H1 (cell line): ENCODE measurements at regions not wholly inside any gene's neighbourhood (a gene's known extent, or its start where the extent isn't known, plus 50 kb on each side); places are given as distances from the start of the nearest gene placed in this dataset.

Source experiments
- CTCF ChIA-PET: fragments of 300-600 bp; sonication (Branson Sonifier 250); formaldehyde crosslinking; loops from one replicate; lab custom pipeline; 2021; ENCODE audit not compliant: partially characterized antibody; lab: Charles Lee
- POLR2A ChIA-PET: fragments of 300-600 bp; sonication (Branson Sonifier 250); formaldehyde crosslinking; loops from one replicate; lab custom pipeline; 2021; ENCODE audit warnings: inconsistent platforms; ENCODE audit not compliant: partially characterized antibody; lab: Charles Lee
- DNase-seq, 2 experiments: peaks; one replicate each; pipeline versions ENCODE4 v3.0.0 to v3.0.0-alpha.2; 2010 to 2022; ENCODE audit warnings: low spot score in 2 of 2, low read depth in 1 of 2, mixed read lengths in 1 of 2
- FAIRE-seq: peaks from 2 replicates; lab custom pipeline; 2011; peaks lifted over from hg19 to GRCh38; lab: Jason Lieb, UNC
- H2AFZ ChIP-seq: 2 replicates; pipeline ENCODE4 v1.8.1; 2012; ENCODE audit warnings: low read length, inconsistent platforms
- H2AK5ac ChIP-seq: 2 replicates; pipeline ENCODE4 v1.6.1; 2013; ENCODE audit warnings: low read depth, low read length
- H2BK120ac ChIP-seq: replicated peaks from 2 replicates; pipeline ENCODE3; 2013; ENCODE audit warnings: low read depth, low read length, inconsistent platforms
- H2BK12ac ChIP-seq: 2 replicates; pipeline ENCODE4 v1.6.1; 2013; ENCODE audit warnings: low read depth, low read length
- H2BK15ac ChIP-seq: 2 replicates; pipeline ENCODE4 v1.6.1; 2013; ENCODE audit warnings: low read length
- H2BK20ac ChIP-seq: 2 replicates; pipeline ENCODE4 v1.6.1; 2013; ENCODE audit warnings: low read length
- H2BK5ac ChIP-seq: 2 replicates; pipeline ENCODE4 v1.6.1; 2013; ENCODE audit warnings: low read depth, low read length
- H3K14ac ChIP-seq: 2 replicates; pipeline ENCODE4 v1.6.1; 2013; ENCODE audit warnings: inconsistent platforms; ENCODE audit not compliant: insufficient read length
- H3K18ac ChIP-seq: 2 replicates; pipeline ENCODE4 v1.6.1; 2013; ENCODE audit warnings: low read length; ENCODE audit errors: extremely low read depth
- H3K23ac ChIP-seq: 2 replicates; pipeline ENCODE4 v1.6.1; 2013; ENCODE audit warnings: inconsistent platforms; ENCODE audit not compliant: insufficient read length
- H3K23me2 ChIP-seq: 2 replicates; pipeline ENCODE4 v1.6.1; 2013; ENCODE audit warnings: low read depth, low read length
- H3K27ac ChIP-seq: 2 replicates; pipeline ENCODE4 v1.6.1; 2011; ENCODE audit warnings: low read depth, low read length, inconsistent platforms
- H3K27me3 ChIP-seq, 4 experiments: replicated peaks in 1 of 4; 1 replicate in 1 of 4; 2 replicates in 3 of 4; pipeline versions ENCODE4 v1.6.1 to v1.8.1; 2011 to 2013; ENCODE audit warnings: low read length in 3 of 4, mild to moderate bottlenecking in 3 of 4, inconsistent platforms in 2 of 4, mixed read lengths in 2 of 4, moderate library complexity in 1 of 4; ENCODE audit not compliant: control insufficient read depth in 3 of 4, insufficient read depth in 3 of 4; ENCODE audit errors: extremely low read depth in 1 of 4
- H3K36me3 ChIP-seq, 4 experiments: 2 replicates each; pipeline versions ENCODE4 v1.6.1 to v1.8.1; 2011 to 2013; ENCODE audit warnings: mild to moderate bottlenecking in 4 of 4, low read length in 3 of 4, moderate library complexity in 2 of 4, control low read depth in 1 of 4, inconsistent platforms in 1 of 4; ENCODE audit not compliant: insufficient read depth in 4 of 4, control insufficient read depth in 2 of 4
- H3K4ac ChIP-seq: replicated peaks from 2 replicates; pipeline ENCODE3; 2013; ENCODE audit warnings: low read length, low read depth, mixed read lengths, inconsistent platforms; ENCODE audit not compliant: insufficient read length
- H3K4me1 ChIP-seq, 4 experiments: replicated peaks in 1 of 4; 1 replicate in 1 of 4; 2 replicates in 3 of 4; pipeline versions ENCODE4 v1.6.1 to v1.8.1; 2011 to 2013; ENCODE audit warnings: low read length in 3 of 4, inconsistent platforms in 2 of 4, mixed read lengths in 1 of 4; ENCODE audit not compliant: insufficient read depth in 4 of 4, control insufficient read depth in 3 of 4
- H3K4me2 ChIP-seq, 2 experiments: 2 replicates each; pipeline versions ENCODE4 v1.6.1 to v1.8.1; 2011 to 2013; ENCODE audit warnings: low read depth in 2 of 2, low read length in 2 of 2, control low read depth in 1 of 2, inconsistent platforms in 1 of 2, mild to moderate bottlenecking in 1 of 2; ENCODE audit not compliant: insufficient read depth in 1 of 2
- H3K4me3 ChIP-seq, 4 experiments: fragments of 200-600, 300-600 bp in 1 of 4; sonication (generic), shearing (Covaris generic), sonication (Bioruptor Twin) in 1 of 4; 2 replicates each; pipeline versions ENCODE4 v1.5.1 to v1.8.1; 2011 to 2016; ENCODE audit warnings: low read length in 4 of 4, low read depth in 3 of 4, control low read depth in 2 of 4, inconsistent platforms in 2 of 4, mild to moderate bottlenecking in 2 of 4, mixed read lengths in 1 of 4, moderate library complexity in 1 of 4; ENCODE audit not compliant: insufficient read depth in 2 of 4; ENCODE audit errors: extremely low read depth in 1 of 4
- H3K56ac ChIP-seq: replicated peaks from 2 replicates; pipeline ENCODE3; 2013; ENCODE audit warnings: low read depth, mild to moderate bottlenecking, mixed read lengths, low read length, inconsistent platforms; ENCODE audit not compliant: insufficient read length
- H3K79me1 ChIP-seq: 2 replicates; pipeline ENCODE4 v1.6.1; 2013; ENCODE audit warnings: low read depth, low read length, control low read depth
- H3K79me2 ChIP-seq, 2 experiments: 2 replicates each; pipeline versions ENCODE4 v1.6.1 to v1.8.1; 2012 to 2013; ENCODE audit warnings: low read length in 2 of 2, mild to moderate bottlenecking in 2 of 2, inconsistent platforms in 1 of 2; ENCODE audit not compliant: insufficient read depth in 2 of 2, control insufficient read depth in 1 of 2
- H3K9ac ChIP-seq, 4 experiments: replicated peaks in 1 of 4; 1 replicate in 1 of 4; 2 replicates in 3 of 4; pipeline versions ENCODE4 v1.6.1 to v1.8.1; 2011 to 2013; ENCODE audit warnings: low read depth in 3 of 4, low read length in 3 of 4, control low read depth in 2 of 4, mild to moderate bottlenecking in 2 of 4, moderate library complexity in 2 of 4, inconsistent platforms in 1 of 4; ENCODE audit errors: extremely low read depth in 1 of 4
- H3K9me3 ChIP-seq, 2 experiments: 2 replicates each; pipeline versions ENCODE4 v1.6.1 to v1.8.1; 2012 to 2013; ENCODE audit warnings: mild to moderate bottlenecking in 2 of 2, moderate library complexity in 2 of 2, control low read depth in 1 of 2, inconsistent platforms in 1 of 2, low read depth in 1 of 2, low read length in 1 of 2, mixed read lengths in 1 of 2; ENCODE audit not compliant: insufficient read depth in 2 of 2
- H4K20me1 ChIP-seq, 2 experiments: replicated peaks in 1 of 2; 2 replicates each; pipeline versions ENCODE3 to v1.8.1; 2011 to 2013; ENCODE audit warnings: inconsistent platforms in 2 of 2, low read length in 2 of 2, mild to moderate bottlenecking in 1 of 2; ENCODE audit not compliant: insufficient read depth in 2 of 2, control insufficient read depth in 1 of 2
- H4K5ac ChIP-seq: 2 replicates; pipeline ENCODE4 v1.6.1; 2013; ENCODE audit warnings: low read length, low read depth, mixed read lengths, inconsistent platforms; ENCODE audit not compliant: insufficient read length
- H4K8ac ChIP-seq: 2 replicates; pipeline ENCODE4 v1.8.0; 2013; ENCODE audit warnings: mild to moderate bottlenecking, moderate library complexity, low read length, inconsistent platforms; ENCODE audit not compliant: insufficient read depth; ENCODE audit errors: extremely low read depth
- H4K91ac ChIP-seq: replicated peaks from 2 replicates; pipeline ENCODE3; 2013; ENCODE audit warnings: low read length, mixed read lengths, inconsistent platforms; ENCODE audit not compliant: insufficient read length
- ATF3 ChIP-seq: IDR thresholded peaks from 2 replicates; pipeline ENCODE4 v1.6.1; 2011; ENCODE audit warnings: low read depth, mild to moderate bottlenecking, low read length; ENCODE audit not compliant: insufficient read depth
- BCL11A ChIP-seq, 2 experiments: IDR thresholded peaks; one replicate each; pipeline ENCODE4 v1.6.1; 2011; ENCODE audit warnings: low read depth in 2 of 2, low read length in 2 of 2, mild to moderate bottlenecking in 2 of 2
- CTBP2 ChIP-seq: IDR thresholded peaks from 2 replicates; pipeline ENCODE4 v1.7.0; 2011; ENCODE audit warnings: borderline replicate concordance, mild to moderate bottlenecking, moderate library complexity, mixed read lengths, low read length; ENCODE audit not compliant: insufficient read depth, insufficient read length
- GTF2F1 ChIP-seq: IDR thresholded peaks from 2 replicates; pipeline ENCODE4 v1.6.1; 2012; ENCODE audit warnings: low read depth, low read length, improper control_type of control experiment, borderline replicate concordance
- KDM1A ChIP-seq: fragments of 200-600, 300-600 bp; sonication (generic); IDR thresholded peaks from 2 replicates; pipeline ENCODE4 v1.7.1; 2016; ENCODE audit warnings: mild to moderate bottlenecking, low read length, borderline replicate concordance
- KDM4A ChIP-seq: IDR thresholded peaks from one replicate; pipeline ENCODE4 v1.7.1; 2012; ENCODE audit warnings: low read depth, mild to moderate bottlenecking, moderate library complexity, low read length, inconsistent platforms; ENCODE audit not compliant: severe bottlenecking
- NANOG ChIP-seq: IDR thresholded peaks from 2 replicates; pipeline ENCODE4 v1.6.1; 2011; ENCODE audit warnings: low read length, low read depth, mild to moderate bottlenecking, inconsistent platforms; ENCODE audit not compliant: insufficient read depth, poor library complexity, severe bottlenecking
- PHF8 ChIP-seq: fragments of 200-600 bp; sonication (generic); conservative IDR thresholded peaks from 2 replicates; pipeline ENCODE4 v1.7.1; 2012; ENCODE audit warnings: low read depth, mild to moderate bottlenecking, inconsistent platforms, low read length, moderate library complexity
- RAD21 ChIP-seq, 2 experiments: IDR thresholded peaks in 1 of 2; conservative IDR thresholded peaks in 1 of 2; 2 replicates each; pipeline ENCODE4 v1.6.1; 2011; ENCODE audit warnings: low read depth in 2 of 2, low read length in 2 of 2, improper control_type of control experiment in 1 of 2, inconsistent platforms in 1 of 2, mild to moderate bottlenecking in 1 of 2, moderate library complexity in 1 of 2
- RNF2 ChIP-seq: fragments of 200-900, 300-1000 bp; sonication (generic); IDR thresholded peaks from 2 replicates; pipeline ENCODE4 v1.7.1; 2016; ENCODE audit warnings: borderline replicate concordance, low read depth, mild to moderate bottlenecking, antibody characterized with exemption, low read length; ENCODE audit not compliant: poor library complexity, severe bottlenecking; ENCODE audit errors: missing control alignments
- SIRT6 ChIP-seq: IDR thresholded peaks from one replicate; pipeline ENCODE4 v1.7.1; 2012; ENCODE audit warnings: low read length, inconsistent platforms
- WGBS, 2 experiments: shearing (Covaris generic) in 1 of 2; methylation state at CpG; one replicate each; pipeline versions ENCODE4 v1.1.6 to v1.1.7; 2013 to 2015; ENCODE audit warnings: low lambda C conversion rate in 2 of 2, mixed read lengths in 2 of 2, inconsistent platforms in 1 of 2, low coverage in 1 of 2, missing lambda C conversion rate in 1 of 2; ENCODE audit not compliant: insufficient replicate concordance in 2 of 2, insufficient coverage in 1 of 2, insufficient read length in 1 of 2; ENCODE audit errors: extremely low coverage in 1 of 2, missing lambda C conversion rate in 1 of 2; 5-methylcytosine and 5-hydroxymethylcytosine counted together

GRCh38 chr2:180647621-180648020 lies 332.8 kb upstream of the UBE2E3 start:
- Histone ChIP-seq H4K5ac (no peak overlapping the region), H3K9ac (no peak overlapping the region), H3K79me1 (no peaks in the 10 kb centered on the region), H3K36me3 (no peaks in the 10 kb centered on the region), H2AK5ac (no peak overlapping the region), H3K18ac (no peak overlapping the region), H3K4me1 (no peaks in the 10 kb centered on the region), H3K27me3 (no peaks in the 10 kb centered on the region), H2AFZ (no peak overlapping the region), H3K4me3 (no peak overlapping the region), H4K20me1 (no peaks in the 10 kb centered on the region), H2BK12ac (no peak overlapping the region), H3K23me2 (no peaks in the 10 kb centered on the region), H3K56ac (no peak overlapping the region), H3K4ac (no peak overlapping the region), H3K14ac (no peak overlapping the region), H3K9me3 (no peaks in the 10 kb centered on the region), H2BK120ac (no peak overlapping the region), H2BK5ac (no peak overlapping the region), H3K23ac (no peak overlapping the region), H3K79me2 (no peaks in the 10 kb centered on the region), H2BK15ac (no peak overlapping the region), H2BK20ac (no peak overlapping the region), H3K27ac (no peak overlapping the region), H3K4me2 (no peak overlapping the region), H4K91ac (no peak overlapping the region), H4K8ac (no peak overlapping the region)
- ChIA-PET POLR2A (no interaction called here), CTCF (no interaction called here)
- no peak for FAIRE-seq
- DNase-seq: no peak
- WGBS, 2 experiments: 88% methylated on average over 3 of the region's 3 CpGs; no CpG with 5 or more reads in 1 of the 2 experiments
- TF ChIP-seq SIRT6: no peak
- TF ChIP-seq ATF3: no peak
- no peak for TF ChIP-seq RNF2
- TF ChIP-seq CTBP2: no peak
- TF ChIP-seq KDM4A: no peak
- no peak for TF ChIP-seq KDM1A
- no peak for TF ChIP-seq NANOG
- TF ChIP-seq PHF8: no peak
- TF ChIP-seq GTF2F1: no peak
- TF ChIP-seq RAD21 (IDR thresholded peaks at IDR 0.05 in 1 of 2, conservative IDR thresholded peaks at IDR 0.05 in 1 of 2; ENCODE audit: low read depth in 2 of 2, low read length in 2 of 2): no peak
- no peak for TF ChIP-seq BCL11A (IDR thresholded peaks at IDR 0.05; ENCODE audit: low read depth in 2 of 2, low read length in 2 of 2)
